ENCODE measurements at regions not wholly inside any gene's neighbourhood (a gene's known extent, or its start where the extent isn't known, plus 50 kb on each side); places are given as distances from the start of the nearest gene placed in this dataset.

- Histone ChIP-seq H3K27ac (ENCODE audit: low read depth, low read length) (no peak overlapping the region), H3K27me3 (ENCODE audit: control insufficient read depth, insufficient read depth, low read length, poor library complexity, severe bottlenecking) (no peaks in the 10 kb centered on the region), H3K9me3 (ENCODE audit: control insufficient read depth, low read length) (no peaks in the 10 kb centered on the region), H3K4me3 (ENCODE audit: low read length) (no peak overlapping the region), H3K36me3 (ENCODE audit: control insufficient read depth, insufficient read depth, low read length) (no peaks in the 10 kb centered on the region), H3K4me1 (ENCODE audit: control insufficient read depth, insufficient read depth, low read length) (no peaks in the 10 kb centered on the region), H3K9ac (ENCODE audit: extremely low read depth, low read length, poor library complexity, severe bottlenecking) (no peak overlapping the region)
- no peak overlapping the region for H3K4me3 Mint-ChIP-seq
- H3K27me3 Mint-ChIP-seq (ENCODE audit: insufficient read depth): no peaks in the 10 kb centered on the region
- DNase-seq: no peak
- H3K4me1 Mint-ChIP-seq: peaks cover 2% of the 10 kb centered on the region
- no peak for TF ChIP-seq CTCF (conservative IDR thresholded peaks at IDR 0.05)
- no peak overlapping the region for H3K27ac Mint-ChIP-seq
- no peaks in the 10 kb centered on the region for H3K36me3 Mint-ChIP-seq (ENCODE audit: low read depth)
- H3K9me3 Mint-ChIP-seq: peaks cover 4% of the 10 kb centered on the region
- WGBS, 2 experiments (ENCODE audit: insufficient coverage in 1 of 2, insufficient read length in 1 of 2): 90 to 93% methylated on average over 1 to 3 of the region's 3 CpGs
Measured at GRCh38 chr3:106210923-106211322, 342.1 kb upstream of the CBLB start.

- no peaks in the 10 kb centered on the region for H3K36me3 ChIP-seq (ENCODE audit: control insufficient read depth, insufficient read depth, low read length)
- no peak for DNase-seq
- no peak overlapping the region for H3K4me3 Mint-ChIP-seq
- WGBS, 2 experiments (ENCODE audit: insufficient coverage in 1 of 2, insufficient read length in 1 of 2): 96% methylated on average over 1 of the region's 1 CpG; no CpG with 5 or more reads in 1 of the 2 experiments
- H3K27me3 ChIP-seq (ENCODE audit: control insufficient read depth, insufficient read depth, low read length, poor library complexity, severe bottlenecking): no peaks in the 10 kb centered on the region
- H3K27me3 Mint-ChIP-seq (ENCODE audit: insufficient read depth): no peaks in the 10 kb centered on the region
- no peak overlapping the region for H3K27ac ChIP-seq (ENCODE audit: low read depth, low read length)
- H3K9me3 ChIP-seq (ENCODE audit: control insufficient read depth, low read length): no peaks in the 10 kb centered on the region
- no peak overlapping the region for H3K4me3 ChIP-seq (ENCODE audit: low read length)
- H3K9ac ChIP-seq (ENCODE audit: extremely low read depth, low read length, poor library complexity, severe bottlenecking): no peak overlapping the region
- H3K4me1 Mint-ChIP-seq: peaks cover 2% of the 10 kb centered on the region
- H3K36me3 Mint-ChIP-seq (ENCODE audit: low read depth): no peaks in the 10 kb centered on the region
- no peak for TF ChIP-seq CTCF (conservative IDR thresholded peaks at IDR 0.05)
- no peaks in the 10 kb centered on the region for H3K4me1 ChIP-seq (ENCODE audit: control insufficient read depth, insufficient read depth, low read length)
- no peak overlapping the region for H3K27ac Mint-ChIP-seq
- peaks cover 4% of the 10 kb centered on the region for H3K9me3 Mint-ChIP-seq
Measured at GRCh38 chr3:106212665-106213222, 343.9 kb upstream of the CBLB start.

- 93 to 96% methylated on average over 3 to 4 of the region's 4 CpGs for WGBS, 2 experiments (ENCODE audit: insufficient coverage in 1 of 2, insufficient read length in 1 of 2)
Measured at GRCh38 chr3:106213954-106214353, 345.1 kb upstream of the CBLB start.

More at GRCh38 chr3:106213954-106214353, 345.1 kb upstream of the CBLB start:
- no peak for DNase-seq
- Mint-ChIP-seq H3K27me3 (ENCODE audit: insufficient read depth) (no peaks in the 10 kb centered on the region), H3K4me1 (no peaks in the 10 kb centered on the region), H3K4me3 (no peak overlapping the region), H3K9me3 (peaks cover 9% of the 10 kb centered on the region), H3K36me3 (ENCODE audit: low read depth) (no peaks in the 10 kb centered on the region), H3K27ac (no peak overlapping the region)
- Histone ChIP-seq H3K9me3 (ENCODE audit: control insufficient read depth, low read length) (no peaks in the 10 kb centered on the region), H3K36me3 (ENCODE audit: control insufficient read depth, insufficient read depth, low read length) (no peaks in the 10 kb centered on the region), H3K9ac (ENCODE audit: extremely low read depth, low read length, poor library complexity, severe bottlenecking) (no peak overlapping the region), H3K4me3 (ENCODE audit: low read length) (no peak overlapping the region), H3K4me1 (ENCODE audit: control insufficient read depth, insufficient read depth, low read length) (no peaks in the 10 kb centered on the region), H3K27me3 (ENCODE audit: control insufficient read depth, insufficient read depth, low read length, poor library complexity, severe bottlenecking) (no peaks in the 10 kb centered on the region), H3K27ac (ENCODE audit: low read depth, low read length) (no peak overlapping the region)
- no peak for TF ChIP-seq CTCF (conservative IDR thresholded peaks at IDR 0.05)

Data from endodermal cell (in vitro differentiated cells).